ENCODE measurements at regions not wholly inside any gene's neighbourhood (a gene's known extent, or its start where the extent isn't known, plus 50 kb on each side); places are given as distances from the start of the nearest gene placed in this dataset.

- peak overlapping the region; percentile 17 for H3K9ac ChIP-seq (ENCODE audit: low read depth, low read length)
- peak overlapping the region; percentile 6 for H3K4me3 ChIP-seq (ENCODE audit: low read length)
- H3K4me2 ChIP-seq (ENCODE audit: low read length), result peak overlapping the region; percentile 60
- H3K9me3 ChIP-seq (replicated peaks; ENCODE audit: low read length), result no peaks in the 10 kb centered on the region
- no peaks in the 10 kb centered on the region for H3K36me3 ChIP-seq (ENCODE audit: insufficient read depth, low read length)
- H3K27me3 ChIP-seq (ENCODE audit: control insufficient read depth, insufficient read depth, low read length), result no peaks in the 10 kb centered on the region
- peaks cover 41% of the 10 kb centered on the region for H3K4me1 ChIP-seq (ENCODE audit: control insufficient read depth, insufficient read depth, low read length)
These were observed 135.0 kb upstream of the TNFAIP3 start for GRCh38 chr6:137731960-137732616.

GRCh38 chr6:137733372-137733771, 133.7 kb upstream of the TNFAIP3 start:
- Histone ChIP-seq H3K9ac (ENCODE audit: low read depth, low read length) (no peak overlapping the region), H3K9me3 (replicated peaks; ENCODE audit: low read length) (no peaks in the 10 kb centered on the region), H3K4me1 (ENCODE audit: control insufficient read depth, insufficient read depth, low read length) (peaks cover 36% of the 10 kb centered on the region), H3K27me3 (ENCODE audit: control insufficient read depth, insufficient read depth, low read length) (no peaks in the 10 kb centered on the region), H3K4me3 (ENCODE audit: low read length) (no peak overlapping the region), H3K4me2 (ENCODE audit: low read length) (no peak overlapping the region), H3K36me3 (ENCODE audit: insufficient read depth, low read length) (no peaks in the 10 kb centered on the region)

- Histone ChIP-seq H3K4me3 (ENCODE audit: low read length) (no peak overlapping the region), H3K4me2 (ENCODE audit: low read length) (no peak overlapping the region), H3K27me3 (ENCODE audit: control insufficient read depth, insufficient read depth, low read length) (no peaks in the 10 kb centered on the region), H3K9ac (ENCODE audit: low read depth, low read length) (no peak overlapping the region), H3K9me3 (replicated peaks; ENCODE audit: low read length) (no peaks in the 10 kb centered on the region), H3K36me3 (ENCODE audit: insufficient read depth, low read length) (no peaks in the 10 kb centered on the region), H3K4me1 (ENCODE audit: control insufficient read depth, insufficient read depth, low read length) (peaks cover 28% of the 10 kb centered on the region)
These were observed 132.8 kb upstream of the TNFAIP3 start for GRCh38 chr6:137734005-137734874.

- Histone ChIP-seq H3K4me1 (ENCODE audit: control insufficient read depth, insufficient read depth, low read length) (peaks cover 22% of the 10 kb centered on the region), H3K36me3 (ENCODE audit: insufficient read depth, low read length) (no peaks in the 10 kb centered on the region), H3K4me3 (ENCODE audit: low read length) (no peak overlapping the region), H3K4me2 (ENCODE audit: low read length) (no peak overlapping the region), H3K9ac (ENCODE audit: low read depth, low read length) (no peak overlapping the region), H3K27me3 (ENCODE audit: control insufficient read depth, insufficient read depth, low read length) (no peaks in the 10 kb centered on the region), H3K9me3 (replicated peaks; ENCODE audit: low read length) (no peaks in the 10 kb centered on the region)
These were observed 132.2 kb upstream of the TNFAIP3 start for GRCh38 chr6:137734875-137735182.

- no peaks in the 10 kb centered on the region for H3K27me3 ChIP-seq (ENCODE audit: control insufficient read depth, insufficient read depth, low read length)
- no peaks in the 10 kb centered on the region for H3K9me3 ChIP-seq (replicated peaks; ENCODE audit: low read length)
- no peak overlapping the region for H3K4me3 ChIP-seq (ENCODE audit: low read length)
- peaks cover 15% of the 10 kb centered on the region for H3K4me1 ChIP-seq (ENCODE audit: control insufficient read depth, insufficient read depth, low read length)
- H3K36me3 ChIP-seq (ENCODE audit: insufficient read depth, low read length), result no peaks in the 10 kb centered on the region
- H3K9ac ChIP-seq (ENCODE audit: low read depth, low read length), result no peak overlapping the region
- H3K4me2 ChIP-seq (ENCODE audit: low read length), result no peak overlapping the region
These were observed 130.8 kb upstream of the TNFAIP3 start for GRCh38 chr6:137736048-137736818.

GRCh38 chr6:137736911-137737310, 130.1 kb upstream of the TNFAIP3 start:
- Histone ChIP-seq H3K27me3 (ENCODE audit: control insufficient read depth, insufficient read depth, low read length) (no peaks in the 10 kb centered on the region), H3K4me1 (ENCODE audit: control insufficient read depth, insufficient read depth, low read length) (peaks cover 9% of the 10 kb centered on the region), H3K36me3 (ENCODE audit: insufficient read depth, low read length) (no peaks in the 10 kb centered on the region), H3K9ac (ENCODE audit: low read depth, low read length) (no peak overlapping the region), H3K4me2 (ENCODE audit: low read length) (no peak overlapping the region), H3K4me3 (ENCODE audit: low read length) (no peak overlapping the region), H3K9me3 (replicated peaks; ENCODE audit: low read length) (no peaks in the 10 kb centered on the region)

- Histone ChIP-seq H3K9ac (ENCODE audit: low read depth, low read length) (no peak overlapping the region), H3K27me3 (ENCODE audit: control insufficient read depth, insufficient read depth, low read length) (no peaks in the 10 kb centered on the region), H3K36me3 (ENCODE audit: insufficient read depth, low read length) (no peaks in the 10 kb centered on the region), H3K4me2 (ENCODE audit: low read length) (no peak overlapping the region), H3K9me3 (replicated peaks; ENCODE audit: low read length) (no peaks in the 10 kb centered on the region), H3K4me1 (ENCODE audit: control insufficient read depth, insufficient read depth, low read length) (no peaks in the 10 kb centered on the region), H3K4me3 (ENCODE audit: low read length) (no peak overlapping the region)
These were observed 129.0 kb upstream of the TNFAIP3 start for GRCh38 chr6:137737836-137738596.

- Histone ChIP-seq H3K9me3 (replicated peaks; ENCODE audit: low read length) (no peaks in the 10 kb centered on the region), H3K27me3 (ENCODE audit: control insufficient read depth, insufficient read depth, low read length) (no peaks in the 10 kb centered on the region), H3K36me3 (ENCODE audit: insufficient read depth, low read length) (no peaks in the 10 kb centered on the region), H3K4me3 (ENCODE audit: low read length) (no peak overlapping the region), H3K9ac (ENCODE audit: low read depth, low read length) (no peak overlapping the region), H3K4me1 (ENCODE audit: control insufficient read depth, insufficient read depth, low read length) (no peaks in the 10 kb centered on the region), H3K4me2 (ENCODE audit: low read length) (no peak overlapping the region)
These were observed 128.0 kb upstream of the TNFAIP3 start for GRCh38 chr6:137738931-137739504.

GRCh38 chr6:137739544-137739943, 127.5 kb upstream of the TNFAIP3 start:
- Histone ChIP-seq H3K27me3 (ENCODE audit: control insufficient read depth, insufficient read depth, low read length) (no peaks in the 10 kb centered on the region), H3K4me3 (ENCODE audit: low read length) (no peak overlapping the region), H3K9me3 (replicated peaks; ENCODE audit: low read length) (no peaks in the 10 kb centered on the region), H3K9ac (ENCODE audit: low read depth, low read length) (no peak overlapping the region), H3K4me1 (ENCODE audit: control insufficient read depth, insufficient read depth, low read length) (no peaks in the 10 kb centered on the region), H3K36me3 (ENCODE audit: insufficient read depth, low read length) (no peaks in the 10 kb centered on the region), H3K4me2 (ENCODE audit: low read length) (no peak overlapping the region)

- Histone ChIP-seq H3K4me3 (ENCODE audit: low read length) (no peak overlapping the region), H3K36me3 (ENCODE audit: insufficient read depth, low read length) (no peaks in the 10 kb centered on the region), H3K4me2 (ENCODE audit: low read length) (no peak overlapping the region), H3K4me1 (ENCODE audit: control insufficient read depth, insufficient read depth, low read length) (no peaks in the 10 kb centered on the region), H3K27me3 (ENCODE audit: control insufficient read depth, insufficient read depth, low read length) (no peaks in the 10 kb centered on the region), H3K9me3 (replicated peaks; ENCODE audit: low read length) (no peaks in the 10 kb centered on the region), H3K9ac (ENCODE audit: low read depth, low read length) (no peak overlapping the region)
These were observed 126.8 kb upstream of the TNFAIP3 start for GRCh38 chr6:137740091-137740755.
